NCI-H1105 treated with DMSO at 0.1 percent for 48 hours (cell line): ENCODE measurements at regions not wholly inside any gene's neighbourhood (a gene's known extent, or its start where the extent isn't known, plus 50 kb on each side); places are given as distances from the start of the nearest gene placed in this dataset.
"Not testable (repeated sequence)": the region's sequence is repeated elsewhere in the genome, so short reads cannot be mapped to it uniquely, and the experiment has no call there.

ENCODE experiments used
- DNase-seq: peaks from one replicate; lab custom pipeline; 2025; lab: John Stamatoyannopoulos, UW

DNA sequence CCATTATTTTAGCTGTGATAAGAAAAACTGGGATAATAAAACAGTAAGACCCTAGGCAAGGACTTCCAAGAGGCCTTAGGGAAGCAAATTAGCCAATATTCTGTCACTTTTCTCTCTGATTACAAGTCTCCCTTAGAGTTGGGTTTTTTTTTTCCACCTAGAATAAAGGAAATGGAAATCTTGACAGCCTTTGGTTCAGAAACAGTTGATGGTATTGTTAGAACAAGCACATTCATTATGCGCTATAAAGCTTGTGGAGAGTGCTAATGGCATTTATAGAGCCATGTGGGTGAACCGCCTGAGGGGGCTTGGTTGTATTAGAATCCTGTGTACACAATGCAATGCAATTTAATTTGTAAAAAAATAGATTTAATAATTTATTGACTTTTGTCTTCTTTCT is 88.9 kb upstream of the OGFRL1 start:
- no peak for DNase-seq

DNA sequence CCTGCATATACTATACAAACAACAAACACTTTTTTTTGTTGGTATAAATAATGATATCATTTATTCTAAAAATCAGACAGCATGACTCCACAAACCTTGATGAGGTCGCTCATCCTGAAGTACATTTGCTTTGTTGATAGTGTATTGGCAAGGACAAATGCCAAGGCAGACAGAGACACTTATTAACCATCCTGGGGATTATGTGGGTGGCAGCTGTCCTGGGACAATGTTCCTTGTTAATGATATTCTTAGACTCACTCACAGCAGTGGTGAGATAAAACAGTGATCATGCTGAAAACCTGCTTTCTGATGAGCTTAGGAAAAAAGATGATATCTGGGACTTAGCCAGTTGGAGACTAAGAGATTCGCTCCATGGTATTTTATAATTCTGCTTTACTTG is 85.4 kb upstream of the OGFRL1 start:
- DNase-seq: no peak

DNA sequence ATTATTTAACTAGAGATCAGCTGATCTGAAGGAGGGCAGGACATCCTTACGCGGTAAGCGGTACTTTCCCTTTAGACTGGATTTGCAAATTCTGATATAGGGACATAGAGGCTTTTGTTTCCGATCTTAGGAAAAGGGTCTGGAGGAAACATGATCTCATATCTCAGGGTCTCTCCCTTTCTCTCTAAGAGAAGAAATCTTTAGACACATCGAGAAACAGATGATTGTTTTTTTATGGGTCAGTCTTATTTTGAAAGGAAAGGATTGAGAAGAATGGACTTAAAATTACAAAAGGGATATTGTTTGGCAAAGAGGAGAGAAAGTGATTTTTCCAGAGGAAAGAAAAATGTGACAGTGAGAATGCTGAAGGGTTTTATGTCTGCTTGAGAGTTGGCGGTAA is 83.9 kb upstream of the OGFRL1 start:
- no peak for DNase-seq

DNA sequence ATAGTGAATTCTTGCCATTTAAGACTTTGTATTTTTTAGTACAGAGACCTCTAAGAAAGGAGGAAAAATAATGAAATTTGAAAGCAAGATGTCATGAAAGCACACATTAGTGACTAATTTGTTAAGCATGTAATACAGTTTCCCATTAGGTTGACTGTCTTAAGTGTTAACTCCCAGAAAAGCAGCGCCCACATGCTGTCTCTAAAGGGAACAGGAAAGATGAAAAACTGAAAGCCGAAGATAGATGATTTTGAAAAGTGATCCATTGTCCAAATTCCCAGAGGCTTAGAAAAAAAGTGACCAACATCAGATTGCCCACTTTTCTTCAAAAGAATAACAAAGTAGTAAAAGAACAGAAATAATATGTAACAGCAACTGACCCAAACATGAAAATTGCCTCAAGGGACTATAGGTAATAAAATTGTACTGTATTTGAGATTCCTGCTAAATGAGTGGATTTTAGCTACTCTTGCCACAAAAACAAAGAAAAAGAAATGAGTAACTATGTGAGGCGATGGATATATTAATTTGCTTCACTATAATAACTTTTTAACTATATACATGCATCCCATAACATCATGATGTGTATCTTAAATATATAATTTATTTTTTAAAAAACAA is 83.2 kb upstream of the OGFRL1 start:
- no peak for DNase-seq

DNA sequence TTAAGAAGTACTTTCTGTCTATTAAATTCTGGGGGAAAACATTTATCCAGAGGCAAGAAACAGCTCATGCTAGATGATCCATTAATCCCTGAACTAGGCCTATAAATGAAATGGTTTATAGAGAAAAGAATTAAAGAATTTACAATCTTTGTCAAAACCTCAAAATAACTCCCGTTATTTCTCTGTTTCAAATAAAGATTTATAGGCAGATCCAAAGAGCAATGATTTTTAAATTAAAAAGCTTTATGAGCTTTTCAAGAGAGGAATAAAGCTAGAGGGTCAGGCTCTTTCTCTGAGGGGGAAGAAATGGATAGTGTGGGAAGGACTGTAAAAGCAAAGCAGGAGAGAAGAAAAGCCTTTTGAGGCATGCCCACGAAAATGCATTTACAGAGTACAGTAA is 82.5 kb upstream of the OGFRL1 start:
- DNase-seq: no peak

DNA sequence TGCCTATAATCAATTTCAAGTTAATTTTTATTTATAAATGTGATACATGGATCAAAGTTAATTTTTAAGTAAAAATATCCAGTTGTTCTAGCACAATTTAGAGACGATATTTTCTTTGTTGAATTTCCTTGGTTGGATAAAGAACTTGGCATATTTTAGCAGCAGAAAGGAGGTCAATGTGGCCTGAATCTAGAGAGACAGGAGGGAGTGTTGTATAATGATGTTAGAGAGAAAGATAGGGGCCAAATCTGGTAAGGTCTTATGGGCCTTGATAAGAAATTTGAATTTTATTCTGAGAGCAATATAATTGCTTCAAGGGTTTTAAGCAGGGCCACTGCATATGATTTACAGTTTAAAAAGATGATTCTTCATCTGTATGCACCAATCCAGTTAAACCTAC is 79.4 kb upstream of the OGFRL1 start:
- DNase-seq: no peak

DNA sequence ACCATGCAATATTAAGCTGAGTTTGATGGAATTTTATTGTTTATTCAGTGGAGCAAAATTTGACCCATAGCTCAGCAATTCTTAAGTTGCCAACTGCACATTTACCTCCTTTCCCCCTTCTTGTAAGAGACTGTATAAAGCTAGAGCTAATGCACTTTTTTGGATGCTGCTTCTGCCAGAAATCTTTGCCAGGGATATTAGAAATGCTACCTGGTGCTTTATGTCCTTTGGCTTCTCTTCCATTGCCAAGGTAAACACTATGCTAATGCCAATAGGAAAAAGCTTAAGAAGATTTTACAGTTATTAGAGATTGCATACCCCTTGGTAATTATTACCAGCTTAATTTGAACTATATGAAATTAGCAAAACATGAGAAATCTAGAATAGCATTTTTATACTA is 79.0 kb upstream of the OGFRL1 start:
- DNase-seq: no peak

DNA sequence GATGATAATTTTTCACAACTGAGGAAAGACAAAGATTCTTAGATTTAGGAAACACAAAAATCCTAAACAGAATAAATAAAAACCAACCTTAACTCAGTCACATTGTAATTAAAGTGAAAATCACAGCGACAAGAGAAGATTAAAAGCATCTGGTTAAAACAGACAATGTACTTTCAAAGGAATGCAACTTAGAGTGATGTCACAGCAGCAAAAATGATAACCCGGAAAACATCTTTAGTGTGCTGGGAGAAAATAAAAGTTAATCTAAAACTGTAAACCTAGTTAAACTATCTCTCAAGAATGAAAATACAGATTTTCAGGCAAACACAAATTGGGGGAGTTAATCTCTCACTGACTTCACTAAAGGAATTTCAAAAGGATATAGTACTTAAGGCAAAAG is 76.8 kb upstream of the OGFRL1 start:
- no peak for DNase-seq

DNA sequence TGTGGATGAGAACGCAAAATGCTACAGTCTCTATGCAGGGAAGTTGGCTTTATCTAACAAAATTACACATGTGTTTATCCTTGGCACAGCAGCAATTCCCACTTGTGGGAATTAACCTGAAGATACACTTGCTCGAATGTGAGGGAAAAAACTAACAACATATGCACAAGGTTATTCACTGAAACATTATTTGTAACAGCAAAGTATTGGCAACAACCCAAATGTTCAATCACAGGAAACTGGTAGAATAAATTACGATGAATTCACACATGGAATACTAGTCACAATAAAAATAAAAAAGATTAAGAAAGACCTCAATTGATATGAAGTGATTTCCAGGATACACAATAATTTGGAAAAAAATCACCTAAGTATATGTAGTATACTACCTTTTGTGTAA is 68.1 kb upstream of the OGFRL1 start:
- DNase-seq: no peak

DNA sequence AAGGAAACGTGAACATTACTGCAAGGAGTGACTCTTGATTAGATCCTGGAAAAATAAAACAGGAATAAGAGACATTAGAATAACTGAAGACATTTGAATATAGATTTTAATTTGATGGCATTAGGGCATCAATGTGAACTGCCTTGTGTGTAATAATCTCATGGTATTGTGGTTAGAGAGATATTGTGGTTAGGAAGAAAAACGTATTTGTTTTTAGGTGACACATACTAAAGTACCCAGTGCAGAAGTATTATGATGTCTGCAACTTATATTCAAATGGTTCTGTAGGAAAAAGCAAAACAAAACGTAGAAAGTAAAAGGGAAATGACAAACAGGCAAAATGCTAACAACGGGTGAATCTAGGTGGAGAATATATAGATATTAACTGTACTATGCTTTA is 65.9 kb upstream of the OGFRL1 start:
- no peak for DNase-seq

DNA sequence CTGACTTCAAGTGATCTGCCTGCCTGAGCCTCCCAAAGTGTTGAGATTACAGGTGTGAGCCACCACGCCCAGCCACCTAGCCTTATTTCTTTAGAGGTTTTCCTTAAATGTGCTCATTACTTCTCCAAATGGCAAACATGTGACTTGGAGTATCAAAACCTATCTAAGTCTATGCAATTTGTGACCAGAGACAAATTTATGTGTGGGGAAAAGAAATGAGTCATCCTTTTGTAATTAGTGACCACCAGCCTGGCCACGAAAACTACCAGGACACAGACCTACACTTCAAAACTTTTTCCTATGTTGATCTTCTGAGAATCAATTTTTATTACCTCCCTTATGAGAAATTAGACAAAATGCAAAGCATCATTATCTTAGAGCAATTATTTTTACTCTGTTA is 64.6 kb upstream of the OGFRL1 start:
- no peak for DNase-seq

DNA sequence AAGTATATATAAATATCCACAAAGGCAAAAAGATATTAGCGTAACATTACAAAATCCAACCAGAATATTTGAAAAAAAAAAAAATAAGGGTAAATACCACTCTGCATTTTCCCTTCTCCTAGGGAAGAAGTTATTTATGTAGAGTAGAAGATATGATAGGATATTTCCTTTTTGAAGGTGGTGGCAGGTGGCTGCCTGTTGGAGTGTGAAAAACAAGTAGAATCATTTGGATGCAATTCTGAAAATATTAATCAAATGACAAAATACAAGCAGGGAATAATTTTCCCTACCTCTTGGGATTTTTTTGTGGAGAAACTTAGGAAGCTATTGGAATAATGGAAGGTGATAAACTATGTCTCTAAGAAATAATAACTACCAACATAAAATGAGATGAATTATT is 62.5 kb upstream of the OGFRL1 start:
- no peak for DNase-seq

DNA sequence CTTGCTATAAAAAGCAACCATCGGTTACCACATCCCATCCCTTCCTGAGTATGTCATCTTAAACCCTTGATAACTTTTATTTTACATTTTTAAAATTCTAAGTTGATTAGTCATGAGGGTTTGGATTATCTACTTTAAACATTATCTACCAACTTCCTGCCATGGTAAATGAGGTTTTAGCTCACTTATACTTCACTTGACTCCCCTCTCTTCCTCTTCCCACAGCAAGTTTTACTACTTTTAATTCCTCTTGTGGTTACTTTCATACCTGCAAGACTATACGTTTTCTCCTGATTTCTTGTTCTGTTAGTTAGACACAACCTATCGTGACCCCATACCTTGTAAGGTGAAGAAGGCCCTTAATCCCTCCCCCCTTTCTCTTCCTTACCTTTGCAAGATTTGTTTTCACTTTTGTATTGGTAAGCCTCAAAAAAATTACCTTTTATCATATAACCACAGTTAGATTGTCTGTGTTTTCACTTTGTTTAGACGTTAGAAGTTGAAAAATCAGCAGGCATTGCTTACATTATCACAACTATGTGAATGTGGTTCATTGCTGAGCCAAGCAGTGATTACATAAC is 60.1 kb upstream of the OGFRL1 start:
- DNase-seq: no peak

DNA sequence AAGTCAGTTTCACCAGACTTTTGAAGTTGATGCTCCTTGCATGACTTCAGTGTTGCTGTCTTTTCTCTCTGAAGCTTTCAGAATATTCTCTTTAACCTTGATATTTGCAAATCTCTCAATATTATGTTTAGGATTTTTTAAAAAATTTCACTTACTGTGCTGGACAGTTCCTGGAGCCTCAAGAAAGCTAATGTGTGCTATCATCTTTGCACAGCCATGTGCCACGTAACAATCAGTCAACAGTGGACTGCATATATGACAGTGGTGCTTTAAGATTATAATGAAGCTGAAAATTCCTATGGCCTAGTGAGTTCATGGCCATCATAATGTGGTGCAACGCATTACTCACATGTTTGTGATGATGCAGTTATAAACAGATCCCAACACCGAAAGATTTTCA is 59.1 kb upstream of the OGFRL1 start:
- no peak for DNase-seq

DNA sequence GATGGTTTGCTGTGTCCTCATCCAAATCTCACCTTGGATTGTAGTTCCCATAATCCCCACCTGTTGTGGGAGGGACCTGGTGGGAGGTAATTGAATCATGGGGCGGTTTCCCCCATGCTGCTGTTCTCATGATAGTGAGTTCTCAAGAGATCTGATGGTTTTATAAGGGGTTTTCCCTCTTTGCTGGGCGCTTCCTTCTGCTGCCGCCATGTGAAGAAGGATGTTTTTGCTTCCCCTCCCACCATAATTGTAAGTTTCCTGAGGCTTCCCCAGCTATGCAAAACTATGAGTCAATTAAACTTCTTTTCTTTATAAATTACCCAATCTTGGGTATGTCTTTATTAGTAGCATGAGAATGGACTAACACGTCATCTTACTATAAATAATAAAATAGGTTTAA is 55.7 kb upstream of the OGFRL1 start:
- DNase-seq: not testable (repeated sequence)

DNA sequence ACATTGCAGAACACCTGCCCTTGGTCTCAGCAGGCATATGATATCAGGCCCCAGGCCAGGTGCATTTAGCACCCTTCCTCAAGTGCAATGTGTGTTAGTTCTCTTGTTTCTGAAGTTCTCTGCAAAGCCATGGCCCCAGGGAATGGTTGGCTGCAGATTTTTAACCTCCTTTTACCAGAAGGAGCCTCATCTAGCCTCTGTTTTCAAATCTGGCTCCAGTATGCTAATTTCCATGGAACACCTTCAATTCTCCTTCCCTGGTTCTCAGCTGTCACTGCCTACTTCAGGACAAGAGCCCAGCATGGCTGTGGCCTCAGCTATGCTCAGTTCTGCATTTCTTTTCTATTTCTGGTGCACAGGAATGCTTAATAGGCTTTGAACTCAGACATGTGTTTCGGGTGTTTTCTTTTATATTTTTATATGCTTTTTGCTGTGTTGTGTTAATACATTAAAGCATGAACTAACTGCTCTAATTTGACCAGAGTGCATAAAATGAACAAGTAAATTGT is 51.6 kb upstream of the OGFRL1 start:
- DNase-seq: no peak

DNA sequence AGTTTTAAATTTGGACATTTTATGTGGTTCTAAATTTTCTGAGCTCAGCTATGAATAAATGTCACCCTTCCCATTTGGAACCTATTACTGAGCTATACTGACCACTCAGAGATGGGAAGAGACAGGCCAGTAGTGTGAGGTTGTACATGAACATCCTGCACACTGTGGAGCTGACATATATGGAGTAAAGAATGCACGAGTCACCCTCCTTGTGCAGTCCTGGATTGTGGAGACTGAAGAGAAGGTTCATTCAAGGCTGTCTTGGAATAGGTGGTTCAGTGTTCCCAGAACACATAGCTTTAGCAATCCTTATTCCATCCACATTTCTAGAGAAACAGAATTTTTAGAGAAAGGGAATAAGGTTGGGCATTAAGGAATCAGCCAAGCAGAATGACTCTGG is 50.3 kb upstream of the OGFRL1 start:
- no peak for DNase-seq
